ENCODE measurements at regions not wholly inside any gene's neighbourhood (a gene's known extent, or its start where the extent isn't known, plus 50 kb on each side); places are given as distances from the start of the nearest gene placed in this dataset.

DNA sequence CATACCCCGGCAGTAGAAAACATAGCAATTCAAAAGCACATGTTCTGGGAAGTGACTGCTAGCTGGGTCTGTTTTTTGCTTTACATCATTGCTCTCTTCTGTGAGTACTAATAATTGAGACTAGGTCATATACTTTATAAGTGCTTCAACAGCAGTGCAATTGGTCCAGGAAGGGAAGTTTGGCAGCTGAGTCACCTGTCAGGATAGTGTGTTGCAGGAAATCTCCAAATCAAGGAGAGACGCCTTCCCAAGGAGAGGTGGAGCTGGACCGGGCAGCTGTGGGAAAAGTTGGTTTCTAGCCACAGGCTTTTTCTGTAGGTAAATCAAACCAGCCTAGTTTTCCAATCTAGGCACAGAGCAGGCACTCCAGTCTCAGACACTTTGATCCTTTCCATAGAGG lies 330.1 kb downstream of the ENC1 start:
- ChIA-PET CTCF (ENCODE audit: partially characterized antibody) (interaction anchor here (0.9 to 1.6 kb wide), 3 partner anchors 25 to 87 kb away, joined by 3 read pairs; no protein-coding TSS in a partner anchor), POLR2A (ENCODE audit: partially characterized antibody) (no interaction called here)
- no peak overlapping the region for H3K4ac ChIP-seq (replicated peaks; ENCODE audit: insufficient read length, low read depth, low read length)
- no peak overlapping the region for H3K4me2 ChIP-seq (ENCODE audit: insufficient read depth in 1 of 2, low read depth in 2 of 2, low read length in 2 of 2)
- no peak overlapping the region for H4K5ac ChIP-seq (ENCODE audit: insufficient read length, low read depth, low read length)
- H3K4me3 ChIP-seq (ENCODE audit: extremely low read depth in 1 of 4, insufficient read depth in 2 of 4, low read depth in 3 of 4, low read length in 4 of 4): no peak overlapping the region
- WGBS, 2 experiments (ENCODE audit: extremely low coverage in 1 of 2, insufficient coverage in 1 of 2, insufficient read length in 1 of 2, insufficient replicate concordance in 2 of 2, low coverage in 1 of 2, low lambda C conversion rate in 2 of 2, missing lambda C conversion rate in 1 of 2): 89% methylated on average over 3 of the region's 3 CpGs; no CpG with 5 or more reads in 1 of the 2 experiments
- DNase-seq (ENCODE audit: low read depth in 1 of 2, low spot score in 2 of 2) (no peak), FAIRE-seq (no peak)
- H3K27me3 ChIP-seq (replicated peaks in 1 of 4; ENCODE audit: control insufficient read depth in 3 of 4, extremely low read depth in 1 of 4, insufficient read depth in 3 of 4, low read length in 3 of 4): no peaks in the 10 kb centered on the region
- H2BK15ac ChIP-seq (ENCODE audit: low read length): no peak overlapping the region
- H4K91ac ChIP-seq (replicated peaks; ENCODE audit: insufficient read length, low read length): no peak overlapping the region
- no peak overlapping the region for H2AK5ac ChIP-seq (ENCODE audit: low read depth, low read length)
- H3K14ac ChIP-seq (ENCODE audit: insufficient read length): no peak overlapping the region
- H2BK12ac ChIP-seq (ENCODE audit: low read depth, low read length): no peak overlapping the region
- H4K20me1 ChIP-seq (replicated peaks in 1 of 2; ENCODE audit: control insufficient read depth in 1 of 2, insufficient read depth in 2 of 2, low read length in 2 of 2): no peaks in the 10 kb centered on the region
- H3K23me2 ChIP-seq (ENCODE audit: low read depth, low read length): no peaks in the 10 kb centered on the region; the same call in 1 of the 2 replicates
- no peak overlapping the region for H4K8ac ChIP-seq (ENCODE audit: extremely low read depth, insufficient read depth, low read length)
- H3K36me3 ChIP-seq (ENCODE audit: control insufficient read depth in 2 of 4, insufficient read depth in 4 of 4, low read length in 3 of 4): no peaks in the 10 kb centered on the region
- no peak overlapping the region for H3K18ac ChIP-seq (ENCODE audit: extremely low read depth, low read length)
- no peak overlapping the region for H3K27ac ChIP-seq (ENCODE audit: low read depth, low read length)
- no peaks in the 10 kb centered on the region for H3K4me1 ChIP-seq (replicated peaks in 1 of 4; ENCODE audit: control insufficient read depth in 3 of 4, insufficient read depth in 4 of 4, low read length in 3 of 4)
- H3K9me3 ChIP-seq (ENCODE audit: insufficient read depth in 2 of 2, low read depth in 1 of 2, low read length in 1 of 2): no peaks in the 10 kb centered on the region
- no peak overlapping the region for H2BK120ac ChIP-seq (replicated peaks; ENCODE audit: low read depth, low read length)
- no peak overlapping the region for H2BK5ac ChIP-seq (ENCODE audit: low read depth, low read length)
- no peaks in the 10 kb centered on the region for H3K79me2 ChIP-seq (ENCODE audit: control insufficient read depth in 1 of 2, insufficient read depth in 2 of 2, low read length in 2 of 2)
- H2AFZ ChIP-seq (ENCODE audit: low read length): no peak overlapping the region
- no peak overlapping the region for H3K23ac ChIP-seq (ENCODE audit: insufficient read length)
- H2BK20ac ChIP-seq (ENCODE audit: low read length): no peak overlapping the region
- no peak overlapping the region for H3K56ac ChIP-seq (replicated peaks; ENCODE audit: insufficient read length, low read depth, low read length)
- no peak overlapping the region for H3K9ac ChIP-seq (replicated peaks in 1 of 4; ENCODE audit: extremely low read depth in 1 of 4, low read depth in 3 of 4, low read length in 3 of 4)
- H3K79me1 ChIP-seq (ENCODE audit: low read depth, low read length): no peaks in the 10 kb centered on the region
- TF ChIP-seq TCF12 (IDR thresholded peaks at IDR 0.05; ENCODE audit: low read depth, low read length) (no peak), CHD1 (IDR thresholded peaks at IDR 0.05; ENCODE audit: low read depth, low read length) (no peak), CHD2 (IDR thresholded peaks at IDR 0.05; ENCODE audit: low read length) (no peak), RAD21 (IDR thresholded peaks at IDR 0.05 in 1 of 2, conservative IDR thresholded peaks at IDR 0.05 in 1 of 2; ENCODE audit: low read depth in 2 of 2, low read length in 2 of 2) (no peak), GABPA (IDR thresholded peaks at IDR 0.05; ENCODE audit: borderline replicate concordance, insufficient read depth, low read length) (no peak), HDAC2 (IDR thresholded peaks at IDR 0.05; ENCODE audit: borderline replicate concordance in 1 of 2, low read depth in 2 of 2, low read length in 2 of 2) (no peak), FOSL1 (IDR thresholded peaks at IDR 0.05; ENCODE audit: insufficient read depth, low read depth, low read length) (no peak), GTF2F1 (IDR thresholded peaks at IDR 0.05; ENCODE audit: borderline replicate concordance, low read depth, low read length) (no peak), CEBPB (IDR thresholded peaks at IDR 0.05; ENCODE audit: low read depth, low read length) (no peak), BACH1 (IDR thresholded peaks at IDR 0.05; ENCODE audit: low read length) (no peak), CBX8 (IDR thresholded peaks at IDR 0.05; ENCODE audit: borderline replicate concordance, low read depth, low read length) (no peak), SP4 (IDR thresholded peaks at IDR 0.05; ENCODE audit: low read length) (no peak)
- TF ChIP-seq, protein P1, sequence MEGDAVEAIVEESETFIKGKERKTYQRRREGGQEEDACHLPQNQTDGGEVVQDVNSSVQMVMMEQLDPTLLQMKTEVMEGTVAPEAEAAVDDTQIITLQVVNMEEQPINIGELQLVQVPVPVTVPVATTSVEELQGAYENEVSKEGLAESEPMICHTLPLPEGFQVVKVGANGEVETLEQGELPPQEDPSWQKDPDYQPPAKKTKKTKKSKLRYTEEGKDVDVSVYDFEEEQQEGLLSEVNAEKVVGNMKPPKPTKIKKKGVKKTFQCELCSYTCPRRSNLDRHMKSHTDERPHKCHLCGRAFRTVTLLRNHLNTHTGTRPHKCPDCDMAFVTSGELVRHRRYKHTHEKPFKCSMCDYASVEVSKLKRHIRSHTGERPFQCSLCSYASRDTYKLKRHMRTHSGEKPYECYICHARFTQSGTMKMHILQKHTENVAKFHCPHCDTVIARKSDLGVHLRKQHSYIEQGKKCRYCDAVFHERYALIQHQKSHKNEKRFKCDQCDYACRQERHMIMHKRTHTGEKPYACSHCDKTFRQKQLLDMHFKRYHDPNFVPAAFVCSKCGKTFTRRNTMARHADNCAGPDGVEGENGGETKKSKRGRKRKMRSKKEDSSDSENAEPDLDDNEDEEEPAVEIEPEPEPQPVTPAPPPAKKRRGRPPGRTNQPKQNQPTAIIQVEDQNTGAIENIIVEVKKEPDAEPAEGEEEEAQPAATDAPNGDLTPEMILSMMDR (IDR thresholded peaks at IDR 0.05; ENCODE audit: control extremely low read depth in 1 of 3, insufficient read depth in 1 of 3, low read depth in 1 of 3, low read length in 3 of 3): no peak
